Stimulated activated naive B cell treated with anti-CD40 and anti-IgM and Interleukin-4, amounts not matched to agents 10 μg/mL and 1 μg/mL and 100 μg/mL, for 72 hours (primary cell): ENCODE measurements at regions not wholly inside any gene's neighbourhood (a gene's known extent, or its start where the extent isn't known, plus 50 kb on each side); places are given as distances from the start of the nearest gene placed in this dataset.
"Not testable (repeated sequence)": the region's sequence is repeated elsewhere in the genome, so short reads cannot be mapped to it uniquely, and the experiment has no call there.

ENCODE experiments used
- ATAC-seq, 2 donors: fragments of 150-1000 bp; cut with Tn5 transposase; replicated peaks; 2 replicates each; pipeline ENCODE4 v1.10.0; 2021; ENCODE audit warnings: moderate library complexity in 1 of 2
- DNase-seq: peaks from one replicate; pipeline ENCODE4 v3.0.0; 2021
- H3K27ac Mint-ChIP-seq: one replicate; pipeline ENCODE4 v1.8.0; 2022; ENCODE audit warnings: mild to moderate bottlenecking, mixed read lengths
- H3K27me3 Mint-ChIP-seq, 2 donors: one replicate each; pipeline ENCODE4 v1.8.0; 2022; ENCODE audit warnings: mixed read lengths in 2 of 2
- H3K36me3 Mint-ChIP-seq, 2 donors: one replicate each; pipeline ENCODE4 v1.8.0; 2022; ENCODE audit warnings: mixed read lengths in 2 of 2, mild to moderate bottlenecking in 1 of 2
- H3K4me1 Mint-ChIP-seq, 2 donors: one replicate each; pipeline ENCODE4 v1.8.0; 2022; ENCODE audit warnings: mixed read lengths in 2 of 2, mild to moderate bottlenecking in 1 of 2
- H3K4me3 Mint-ChIP-seq, 2 donors: one replicate each; pipeline ENCODE4 v1.8.0; 2022; ENCODE audit warnings: mild to moderate bottlenecking in 2 of 2, mixed read lengths in 2 of 2, moderate library complexity in 1 of 2
- H3K9me3 Mint-ChIP-seq, 2 donors: one replicate each; pipeline ENCODE4 v1.8.0; 2022; ENCODE audit warnings: mixed read lengths in 2 of 2, mild to moderate bottlenecking in 1 of 2

- Mint-ChIP-seq H3K27me3 (no peaks in the 10 kb centered on the region), H3K27ac (no peak overlapping the region), H3K36me3 (no peaks in the 10 kb centered on the region), H3K4me3 (no peak overlapping the region), H3K9me3 (peaks cover 1 to 5% of the 10 kb centered on the region in 2 donors), H3K4me1 (peaks cover 3 to 7% of the 10 kb centered on the region in 2 donors)
- DNase-seq (no peak), ATAC-seq (no peak)
Measured at GRCh38 chr1:82392513-82392912, 591.8 kb downstream of the ADGRL2 start.

GRCh38 chr1:82391712-82392111 is 591.0 kb downstream of the ADGRL2 start:
- Mint-ChIP-seq H3K27ac (no peak overlapping the region), H3K36me3 (no peaks in the 10 kb centered on the region), H3K4me3 (no peak overlapping the region), H3K4me1 (peaks cover 3 to 7% of the 10 kb centered on the region in 2 donors), H3K9me3 (peaks cover 1 to 5% of the 10 kb centered on the region in 2 donors), H3K27me3 (no peaks in the 10 kb centered on the region)
- DNase-seq (no peak), ATAC-seq (no peak)

DNA sequence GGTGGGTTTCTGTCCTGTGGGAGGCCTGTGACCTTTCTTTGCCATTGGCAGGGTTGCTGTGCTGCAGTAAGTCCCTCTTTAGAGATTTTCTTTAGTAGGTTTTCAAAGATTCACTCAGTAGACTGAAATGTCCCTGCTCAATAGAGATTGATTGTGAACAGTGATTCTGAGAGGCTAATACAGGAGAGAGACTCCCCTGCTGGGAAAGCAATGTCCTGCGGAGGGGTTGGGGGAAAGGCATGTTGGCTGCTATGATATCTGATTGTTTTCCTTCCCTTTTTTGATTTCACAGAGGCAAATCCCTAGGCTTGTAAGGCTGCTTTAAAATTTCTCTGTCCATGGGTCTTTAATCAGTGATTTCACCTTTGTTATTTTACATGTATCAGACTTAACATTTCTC is 589.9 kb downstream of the ADGRL2 start:
- Mint-ChIP-seq H3K27me3 (no peaks in the 10 kb centered on the region), H3K9me3 (peaks cover 1 to 5% of the 10 kb centered on the region in 2 donors), H3K4me1 (peaks cover 0 to under 1% of the 10 kb centered on the region in 2 donors), H3K27ac (no peak overlapping the region), H3K4me3 (no peak overlapping the region), H3K36me3 (no peaks in the 10 kb centered on the region)
- DNase-seq (no peak), ATAC-seq (no peak)

GRCh38 chr1:82388679-82389078 is 587.9 kb downstream of the ADGRL2 start:
- no peaks in the 10 kb centered on the region for H3K36me3 Mint-ChIP-seq
- DNase-seq (no peak), ATAC-seq (no peak)
- no peaks in the 10 kb centered on the region for H3K27me3 Mint-ChIP-seq
- no peak overlapping the region for H3K4me3 Mint-ChIP-seq
- no peaks in the 10 kb centered on the region for H3K4me1 Mint-ChIP-seq
- H3K9me3 Mint-ChIP-seq: peaks cover 1 to 5% of the 10 kb centered on the region in 2 donors
- H3K27ac Mint-ChIP-seq: no peak overlapping the region

DNA sequence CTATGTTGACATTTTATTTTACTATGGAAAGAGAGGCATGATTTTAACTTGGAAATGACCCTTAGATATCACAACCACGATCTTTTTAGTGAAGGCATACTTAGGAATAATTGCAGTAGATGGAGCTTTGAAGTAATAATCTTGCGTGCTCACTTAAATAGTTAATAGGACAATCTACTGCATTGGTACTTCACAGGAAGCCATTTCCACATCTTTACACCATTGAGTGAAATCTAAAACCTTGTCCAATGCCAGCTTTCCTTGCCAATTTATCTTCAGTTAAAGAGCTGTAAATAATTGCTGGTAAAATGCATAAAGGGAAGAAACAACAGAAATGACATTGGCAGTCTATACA is 586.3 kb downstream of the ADGRL2 start:
- ATAC-seq (no peak), DNase-seq (no peak)
- Mint-ChIP-seq H3K9me3 (peaks cover 1 to 5% of the 10 kb centered on the region in 2 donors), H3K36me3 (no peaks in the 10 kb centered on the region), H3K27me3 (no peaks in the 10 kb centered on the region), H3K27ac (no peak overlapping the region), H3K4me1 (no peaks in the 10 kb centered on the region), H3K4me3 (no peak overlapping the region)

DNA sequence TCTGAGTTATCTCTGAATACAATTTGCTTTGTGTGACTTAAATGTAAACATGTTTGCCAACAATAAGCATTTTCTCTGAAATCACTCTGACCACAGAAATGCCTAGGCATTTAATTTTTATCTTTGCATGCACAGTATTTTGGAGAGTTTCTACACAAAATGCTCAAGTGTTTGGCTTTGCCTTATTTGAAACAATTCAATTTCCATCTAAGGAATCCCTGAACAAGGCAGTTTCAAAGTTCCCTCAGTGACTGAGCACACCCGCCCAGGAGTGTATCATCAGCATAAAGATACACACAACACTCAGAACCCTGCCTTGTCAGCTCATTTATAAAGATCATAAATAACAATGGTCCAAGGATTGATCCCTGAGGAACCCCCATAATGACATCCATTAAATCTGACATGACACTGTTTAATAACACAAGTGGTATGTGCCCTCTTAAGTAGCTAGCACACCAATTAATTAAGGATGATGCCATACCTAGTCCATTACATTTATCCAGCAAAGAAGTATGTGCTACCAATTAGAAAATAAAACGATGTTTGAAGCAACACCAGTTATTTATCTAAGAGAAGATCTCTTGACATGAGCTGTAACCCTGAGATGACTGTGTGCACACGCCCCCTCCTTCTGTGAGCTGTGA is 585.8 kb downstream of the ADGRL2 start:
- Mint-ChIP-seq H3K27me3 (no peaks in the 10 kb centered on the region), H3K36me3 (no peaks in the 10 kb centered on the region), H3K4me1 (no peaks in the 10 kb centered on the region), H3K4me3 (no peak overlapping the region), H3K27ac (no peak overlapping the region), H3K9me3 (peaks cover 1 to 5% of the 10 kb centered on the region in 2 donors)
- no peak for DNase-seq
- ATAC-seq: no peak

GRCh38 chr1:82384776-82385175 is 584.0 kb downstream of the ADGRL2 start:
- H3K4me1 Mint-ChIP-seq: no peaks in the 10 kb centered on the region
- ATAC-seq: no peak
- no peak overlapping the region for H3K4me3 Mint-ChIP-seq
- H3K36me3 Mint-ChIP-seq: no peaks in the 10 kb centered on the region
- H3K9me3 Mint-ChIP-seq: peaks cover 2 to 5% of the 10 kb centered on the region in 2 donors
- no peak overlapping the region for H3K27ac Mint-ChIP-seq
- no peak for DNase-seq
- no peaks in the 10 kb centered on the region for H3K27me3 Mint-ChIP-seq

DNA sequence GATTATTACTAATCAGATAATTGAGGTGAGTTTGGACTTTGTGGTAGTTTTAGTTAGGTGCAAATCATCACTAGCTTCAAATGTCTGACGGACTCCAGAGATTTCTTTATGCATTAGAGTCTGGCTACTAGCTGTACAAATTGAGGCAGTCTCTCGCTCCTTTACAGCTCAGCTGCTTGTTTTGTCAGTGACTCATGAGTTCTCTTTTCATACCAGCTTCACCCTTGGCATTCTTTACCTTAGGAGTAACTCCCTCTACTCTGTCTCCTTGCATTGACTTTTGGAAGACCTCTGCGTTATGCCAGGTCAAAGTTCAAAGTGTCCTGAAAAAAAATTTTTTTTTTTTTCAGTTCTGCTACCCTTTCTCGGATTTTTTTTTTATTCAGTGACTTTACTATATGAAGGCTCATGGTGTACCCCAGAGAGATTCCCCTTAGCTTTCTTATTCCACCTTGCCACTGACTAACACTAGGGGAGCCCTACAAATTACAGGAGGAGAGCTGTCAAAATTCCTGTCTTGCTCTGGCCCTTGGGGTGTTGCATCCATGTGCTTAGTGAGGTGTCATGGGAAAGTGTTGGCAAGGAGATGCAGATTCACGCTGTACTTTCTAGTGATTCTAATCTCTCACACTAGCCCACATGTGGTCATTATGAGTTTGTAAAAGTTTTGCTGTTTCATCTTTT is 576.6 kb downstream of the ADGRL2 start:
- Mint-ChIP-seq H3K4me3 (no peak overlapping the region), H3K9me3 (peaks cover 0 to 2% of the 10 kb centered on the region in 2 donors), H3K36me3 (no peaks in the 10 kb centered on the region), H3K27ac (no peak overlapping the region), H3K27me3 (no peaks in the 10 kb centered on the region), H3K4me1 (peaks cover 4 to 8% of the 10 kb centered on the region in 2 donors)
- ATAC-seq: no peak
- DNase-seq: no peak

- no peaks in the 10 kb centered on the region for H3K9me3 Mint-ChIP-seq
- peaks cover 7 to 14% of the 10 kb centered on the region in 2 donors for H3K4me1 Mint-ChIP-seq
- ATAC-seq (no peak), DNase-seq (no peak)
- H3K4me3 Mint-ChIP-seq: no peak overlapping the region
- H3K27me3 Mint-ChIP-seq: no peaks in the 10 kb centered on the region
- H3K27ac Mint-ChIP-seq: no peak overlapping the region
- no peaks in the 10 kb centered on the region for H3K36me3 Mint-ChIP-seq
Measured at GRCh38 chr1:82373710-82374109, 573.0 kb downstream of the ADGRL2 start.

DNA sequence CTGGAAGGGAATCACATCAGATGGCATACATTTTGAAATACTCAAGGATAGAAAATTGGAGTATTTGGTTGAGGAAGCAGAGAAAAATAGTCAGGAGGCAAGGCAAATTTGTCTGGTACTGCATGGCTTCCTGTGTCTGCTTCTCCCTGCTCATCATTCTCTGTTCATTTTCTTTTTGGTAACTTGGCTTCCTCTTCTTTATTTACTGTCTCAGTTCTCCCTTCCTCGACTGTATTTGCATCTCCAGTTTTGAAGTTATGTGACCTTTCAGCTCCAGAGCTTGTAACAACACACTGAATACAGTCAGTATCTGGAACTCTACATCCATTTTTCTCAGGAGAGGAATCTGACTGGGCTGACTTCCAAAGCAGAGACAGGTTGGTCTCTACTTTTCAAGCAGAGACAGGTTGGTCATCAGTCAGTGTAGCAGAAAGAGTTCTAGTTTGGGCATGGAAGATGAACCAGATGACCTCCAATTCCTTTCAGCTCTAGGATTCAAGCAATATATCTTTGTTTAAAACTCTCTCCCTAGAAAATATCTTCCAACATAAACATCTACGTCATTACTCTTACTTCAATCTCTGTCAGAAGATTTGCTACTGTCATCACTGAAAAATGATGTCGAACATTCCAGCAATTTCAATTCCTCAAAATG is 571.2 kb downstream of the ADGRL2 start:
- H3K27me3 Mint-ChIP-seq: no peaks in the 10 kb centered on the region
- no peak overlapping the region for H3K27ac Mint-ChIP-seq
- DNase-seq (no peak), ATAC-seq (peak in 1 of 2 donors; percentile 34)
- peaks cover 7 to 14% of the 10 kb centered on the region in 2 donors for H3K4me1 Mint-ChIP-seq
- H3K4me3 Mint-ChIP-seq: no peak overlapping the region
- no peaks in the 10 kb centered on the region for H3K36me3 Mint-ChIP-seq
- no peaks in the 10 kb centered on the region for H3K9me3 Mint-ChIP-seq

DNA sequence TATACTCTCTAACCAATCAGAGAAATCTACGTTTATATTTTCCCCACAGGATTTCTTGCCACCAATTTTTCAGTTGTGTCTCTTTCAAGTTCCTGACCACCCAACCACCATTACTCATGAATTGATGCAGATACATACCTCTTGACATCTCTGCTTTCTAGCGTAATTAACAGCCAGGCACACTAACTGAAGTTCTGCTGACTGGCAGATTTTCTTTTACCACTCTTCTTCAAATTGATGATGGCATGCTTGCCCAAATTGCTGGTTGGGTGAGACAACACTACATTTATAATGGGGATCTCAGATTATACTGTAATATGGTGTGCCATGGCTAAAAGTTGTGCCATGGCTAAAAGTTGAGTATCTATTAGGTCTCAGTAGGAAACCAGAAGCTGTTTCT is 566.7 kb downstream of the ADGRL2 start:
- DNase-seq (no peak), ATAC-seq (no peak)
- no peak overlapping the region for H3K4me3 Mint-ChIP-seq
- no peaks in the 10 kb centered on the region for H3K36me3 Mint-ChIP-seq
- no peaks in the 10 kb centered on the region for H3K27me3 Mint-ChIP-seq
- H3K4me1 Mint-ChIP-seq: peaks cover 4 to 6% of the 10 kb centered on the region in 2 donors
- no peak overlapping the region for H3K27ac Mint-ChIP-seq
- H3K9me3 Mint-ChIP-seq: no peaks in the 10 kb centered on the region

GRCh38 chr1:82366689-82367088 is 566.0 kb downstream of the ADGRL2 start:
- Mint-ChIP-seq H3K4me3 (no peak overlapping the region), H3K27me3 (no peaks in the 10 kb centered on the region), H3K4me1 (peaks cover 0 to 1% of the 10 kb centered on the region in 2 donors), H3K9me3 (no peaks in the 10 kb centered on the region), H3K27ac (no peak overlapping the region), H3K36me3 (no peaks in the 10 kb centered on the region)
- ATAC-seq: no peak
- no peak for DNase-seq

DNA sequence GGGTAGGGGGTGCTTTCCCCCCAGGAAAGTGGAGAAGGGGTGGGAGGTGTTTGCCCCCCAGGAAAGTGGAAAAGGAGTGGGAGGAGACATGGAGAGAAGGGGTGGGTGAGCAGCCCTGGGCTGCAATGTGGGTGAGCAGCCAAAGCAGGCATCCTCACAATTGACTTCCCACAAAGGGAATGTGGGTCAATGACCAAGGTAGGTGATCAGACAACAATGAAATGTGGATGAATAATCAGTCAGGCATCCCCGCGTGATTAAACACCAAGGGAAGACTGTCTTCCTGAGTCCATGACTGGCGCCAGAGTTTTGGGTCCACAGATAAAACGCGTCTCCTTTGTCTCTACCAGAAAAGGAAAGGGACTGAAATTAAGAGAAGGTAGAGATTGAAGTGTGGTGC is 558.8 kb downstream of the ADGRL2 start:
- H3K27ac Mint-ChIP-seq, ATAC-seq, DNase-seq, H3K4me1 Mint-ChIP-seq, H3K36me3 Mint-ChIP-seq, H3K9me3 Mint-ChIP-seq, H3K27me3 Mint-ChIP-seq, H3K4me3 Mint-ChIP-seq: not testable (repeated sequence)

DNA sequence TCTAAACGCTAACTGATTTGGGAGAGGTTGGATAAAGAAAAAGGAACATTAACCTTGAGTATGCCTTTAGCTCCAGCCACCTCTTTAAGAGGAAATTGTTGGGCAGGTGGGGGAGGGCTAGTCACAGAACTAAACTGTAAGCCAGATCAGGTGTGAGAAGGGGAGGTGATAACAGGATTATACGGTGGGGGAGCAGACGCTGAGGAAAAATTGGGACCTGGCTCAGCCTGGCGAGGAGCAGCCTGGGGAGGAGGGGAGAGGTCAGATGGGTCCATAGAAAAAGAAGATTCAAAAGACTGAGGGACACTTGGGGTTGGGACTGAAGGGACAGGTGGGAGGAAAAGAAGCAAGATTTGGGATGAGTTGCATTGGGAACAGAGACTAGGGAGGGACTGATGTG is 558.0 kb downstream of the ADGRL2 start:
- not testable (repeated sequence) for H3K36me3 Mint-ChIP-seq, H3K27ac Mint-ChIP-seq, H3K4me3 Mint-ChIP-seq, DNase-seq, ATAC-seq, H3K4me1 Mint-ChIP-seq, H3K9me3 Mint-ChIP-seq, H3K27me3 Mint-ChIP-seq

DNA sequence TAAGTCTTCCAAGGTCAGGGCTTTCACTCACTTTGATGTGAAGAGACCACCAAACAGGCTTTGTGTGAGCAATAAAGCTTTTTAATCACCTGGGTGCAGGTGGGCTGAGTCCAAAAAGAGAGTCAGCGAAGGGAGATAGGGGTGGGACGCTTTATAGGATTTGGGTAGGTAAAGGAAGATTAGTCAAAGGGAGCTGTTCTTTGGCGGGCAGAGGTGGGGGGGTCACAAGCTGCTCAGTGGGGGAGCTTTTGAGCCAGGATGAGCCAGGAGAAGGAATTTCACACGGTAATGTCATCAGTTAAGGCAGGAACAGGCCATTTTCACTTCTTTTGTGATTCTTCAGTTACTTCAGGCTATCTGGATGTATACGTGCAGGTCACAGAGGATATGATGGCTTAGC is 553.8 kb downstream of the ADGRL2 start:
- DNase-seq, H3K4me1 Mint-ChIP-seq, H3K27ac Mint-ChIP-seq, H3K27me3 Mint-ChIP-seq, H3K9me3 Mint-ChIP-seq, H3K4me3 Mint-ChIP-seq, ATAC-seq, H3K36me3 Mint-ChIP-seq: not testable (repeated sequence)
